HG03378 (cell line): ENCODE measurements at regions not wholly inside any gene's neighbourhood (a gene's known extent, or its start where the extent isn't known, plus 50 kb on each side); places are given as distances from the start of the nearest gene placed in this dataset.

Source experiments
- ATAC-seq: cut with Tn5 transposase; IDR thresholded peaks from one replicate; pipeline ENCODE4 v1.9.1; 2021; ENCODE audit warnings: mild to moderate bottlenecking, moderate library complexity; ENCODE audit not compliant: unreplicated experiment

DNA sequence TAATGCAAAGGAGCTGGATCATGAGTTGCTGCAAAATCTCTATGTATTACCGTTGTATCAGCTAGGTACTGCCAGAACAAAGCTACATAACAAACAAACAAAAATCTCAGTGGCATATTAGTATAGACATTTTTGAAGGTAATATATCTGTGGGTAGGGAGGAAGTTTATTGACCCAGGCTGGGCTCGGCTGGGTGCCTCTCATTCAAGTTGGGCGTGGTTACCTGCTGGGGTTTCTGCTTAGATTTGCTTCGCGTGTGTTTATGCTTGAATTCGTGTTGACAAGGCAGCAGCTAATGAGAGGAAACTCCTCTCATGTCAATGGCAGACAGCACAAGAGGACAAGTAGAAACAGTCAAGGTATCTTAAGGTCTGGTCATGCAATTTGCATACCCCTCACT lies 520.7 kb downstream of the SOX5 start:
- no peak for ATAC-seq

DNA sequence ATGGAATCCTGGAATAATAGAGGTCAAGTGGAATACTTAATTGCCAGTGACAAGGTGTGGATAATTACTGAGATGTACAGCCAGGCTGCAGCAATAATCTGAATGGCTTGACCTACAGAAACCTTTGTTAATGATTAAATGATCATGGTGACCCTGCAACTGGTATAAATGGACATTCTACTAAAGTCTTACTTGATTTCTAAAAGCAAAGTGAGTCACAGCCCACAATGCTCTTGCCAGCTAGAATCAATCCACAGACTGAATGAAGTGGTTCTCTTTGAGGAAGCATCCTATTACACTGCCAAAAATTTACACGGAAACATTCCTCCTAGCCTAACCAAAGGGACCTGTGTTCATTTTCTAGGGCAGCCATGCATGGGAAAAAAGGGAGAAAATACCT lies 518.5 kb downstream of the SOX5 start:
- no peak for ATAC-seq

DNA sequence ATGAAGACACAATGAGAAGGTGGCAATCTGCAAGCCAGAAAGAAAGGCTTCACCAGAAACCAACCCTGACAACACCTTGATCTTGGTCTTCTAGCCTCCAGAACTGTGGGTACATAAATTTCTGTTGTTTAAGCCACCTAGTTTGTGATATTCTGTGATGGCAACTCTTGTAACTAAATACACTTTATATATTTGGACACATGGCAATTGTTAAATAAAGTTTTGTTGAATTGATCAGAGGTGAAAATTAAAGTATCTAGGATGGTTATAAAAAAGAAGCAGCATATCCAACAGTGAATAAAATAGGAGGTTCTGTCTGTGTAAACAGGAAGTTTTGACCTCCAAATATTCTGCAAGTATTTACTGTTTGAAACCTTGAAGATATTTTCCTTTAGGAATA lies 516.3 kb downstream of the SOX5 start:
- no peak for ATAC-seq

DNA sequence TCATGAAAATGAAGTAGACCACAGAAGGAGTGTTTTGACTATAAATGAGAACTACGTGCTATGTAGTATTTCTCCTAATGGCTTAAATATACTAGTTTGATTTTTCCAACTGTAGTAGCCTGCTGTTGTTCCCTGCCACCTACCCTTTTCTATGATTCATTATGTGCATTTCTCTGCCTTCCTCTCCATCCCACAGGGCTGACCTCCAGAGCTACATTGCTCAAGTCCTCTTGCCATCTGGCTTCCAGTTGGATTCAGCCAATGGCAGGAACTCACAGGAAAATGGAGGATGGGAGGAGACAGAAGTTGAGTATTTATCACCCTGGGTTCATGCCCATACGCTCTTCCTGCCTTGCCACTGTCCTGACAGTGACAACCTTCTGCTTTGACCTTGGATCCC lies 515.3 kb downstream of the SOX5 start:
- no peak for ATAC-seq

DNA sequence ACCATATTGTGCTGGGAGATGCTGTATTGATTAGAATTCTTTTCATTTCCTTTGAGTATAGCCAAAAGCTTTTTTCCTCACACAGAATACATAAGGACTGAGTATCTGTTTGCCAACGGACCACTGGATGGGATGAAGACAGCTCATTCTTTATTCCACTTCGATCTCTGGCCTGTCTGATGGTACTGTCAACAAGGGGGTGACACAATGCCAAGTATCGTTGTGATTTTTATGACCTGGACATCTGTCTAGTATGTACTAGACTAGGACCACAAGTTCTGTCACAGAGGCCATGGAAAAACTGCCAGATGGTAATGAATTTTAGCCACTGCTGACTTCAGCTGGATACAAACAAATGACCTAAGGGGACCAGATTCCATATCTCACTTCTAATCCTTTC lies 502.7 kb downstream of the SOX5 start:
- no peak for ATAC-seq

DNA sequence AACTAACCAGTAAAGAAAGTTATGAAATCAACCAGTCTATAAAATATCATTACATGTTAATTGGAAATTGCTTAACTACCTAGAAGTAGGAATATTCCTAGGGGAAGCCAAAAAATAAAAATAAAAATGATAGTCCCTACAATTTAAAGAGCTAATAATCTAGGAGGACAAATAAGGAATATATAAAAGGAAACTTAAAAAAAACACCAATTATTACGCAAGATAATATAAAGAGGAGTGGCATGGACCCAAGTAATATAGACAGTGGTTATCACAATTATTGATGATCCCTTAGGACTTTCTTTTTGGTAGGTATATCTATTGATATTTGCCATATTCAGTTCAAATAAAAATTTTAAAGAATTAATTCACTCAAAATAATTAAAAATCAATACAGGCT lies 498.7 kb downstream of the SOX5 start:
- ATAC-seq, result no peak

DNA sequence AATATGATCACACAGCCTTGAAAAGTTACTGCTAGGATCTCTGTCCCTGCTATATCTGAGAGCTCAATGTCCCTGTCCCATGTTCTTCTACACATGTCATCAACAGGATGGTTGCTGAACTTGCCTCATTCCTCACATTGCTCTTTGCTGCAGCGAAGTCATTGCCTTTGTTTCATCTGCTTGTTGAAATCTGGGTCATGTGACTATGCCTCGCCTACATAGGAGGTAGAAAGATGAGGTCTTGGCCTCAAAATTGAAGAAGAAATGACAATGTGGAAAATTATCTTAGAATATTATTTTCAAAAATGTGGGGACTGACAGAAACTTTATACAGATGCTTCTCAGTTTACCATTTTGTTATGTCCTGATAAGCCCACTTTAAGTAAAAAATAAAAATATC lies 494.2 kb downstream of the SOX5 start:
- ATAC-seq, result no peak

DNA sequence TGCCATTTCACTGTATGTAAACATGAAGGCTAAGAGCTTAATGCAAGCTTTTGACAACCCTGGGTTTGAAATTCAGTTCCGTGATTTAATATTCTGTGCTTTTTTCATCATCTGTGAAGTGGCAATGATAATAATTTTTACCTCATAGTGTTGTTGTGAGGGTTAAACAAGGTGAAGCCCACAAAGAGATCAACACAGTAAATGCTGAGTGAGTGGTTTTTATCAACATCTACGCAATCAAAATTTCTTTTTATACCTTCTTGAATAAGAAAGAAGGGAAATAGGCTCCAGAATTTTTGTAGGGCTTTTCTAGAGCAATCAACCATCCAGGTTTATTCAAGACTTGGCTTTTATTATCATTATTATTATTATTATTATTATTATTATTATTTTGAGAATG lies 490.8 kb downstream of the SOX5 start:
- no peak for ATAC-seq

DNA sequence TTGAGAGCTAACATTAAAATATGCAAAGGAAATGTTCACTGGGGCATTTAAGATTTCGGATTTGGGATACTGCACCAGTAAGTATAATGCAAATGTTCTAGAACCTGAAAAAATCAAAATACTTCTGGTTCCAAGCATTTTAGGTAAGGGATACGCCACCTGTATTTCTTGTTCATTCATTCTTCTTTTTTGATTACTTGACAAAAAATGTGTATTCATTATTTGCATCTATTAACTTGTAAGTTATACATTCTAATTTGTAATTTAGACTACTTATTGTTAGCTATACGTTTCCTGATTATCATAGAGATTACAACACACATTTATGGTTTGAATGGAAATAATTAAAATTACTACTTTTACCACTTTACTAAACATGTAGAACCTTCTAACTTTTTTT lies 486.9 kb downstream of the SOX5 start:
- no peak for ATAC-seq

DNA sequence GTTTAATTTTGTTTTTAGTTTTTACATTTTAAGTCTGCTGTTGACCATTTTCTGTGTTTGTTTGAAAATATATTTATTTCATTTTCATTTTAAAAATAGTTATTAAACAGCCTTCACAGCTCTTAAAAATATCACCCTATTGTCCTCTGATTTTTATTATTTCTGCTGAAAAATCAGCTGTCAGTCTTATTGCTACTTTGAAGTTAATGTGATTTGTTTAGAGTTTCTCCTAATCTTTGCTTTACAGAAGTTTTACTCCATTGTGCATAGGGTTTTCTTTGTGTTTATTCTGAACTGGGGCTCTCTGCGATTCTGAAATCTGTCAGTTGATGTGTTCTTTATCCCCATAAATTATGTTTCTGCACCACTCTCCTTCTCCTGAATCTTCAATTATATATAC lies 486.3 kb downstream of the SOX5 start:
- no peak for ATAC-seq

DNA sequence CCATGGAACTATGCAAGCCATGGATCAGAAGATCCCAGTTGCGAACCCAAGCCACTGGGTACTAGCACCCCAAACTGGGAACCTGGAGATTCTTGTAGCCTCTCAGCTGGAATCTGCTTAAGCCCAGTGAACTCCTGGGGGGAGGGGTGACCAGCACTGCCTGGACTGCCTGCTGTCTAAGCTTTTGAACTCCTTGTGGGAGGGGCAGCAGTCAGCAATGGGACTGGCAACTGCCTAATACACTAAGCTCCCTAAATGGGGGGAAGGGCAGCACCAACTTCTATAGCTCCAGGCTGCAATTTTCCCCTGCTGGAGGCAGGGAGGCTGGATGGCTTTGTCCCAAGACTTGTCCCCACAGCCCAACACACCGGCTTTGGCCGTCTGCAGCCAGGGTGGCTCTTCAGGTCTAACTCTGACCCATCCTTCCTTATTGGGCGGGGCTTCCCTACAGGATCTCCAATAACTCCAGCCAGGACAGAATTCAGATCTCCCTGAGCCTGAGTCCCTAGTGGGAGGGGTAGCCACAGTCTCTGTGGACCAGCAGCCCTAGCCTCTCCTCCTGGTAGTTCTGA lies 485.1 kb downstream of the SOX5 start:
- no peak for ATAC-seq

DNA sequence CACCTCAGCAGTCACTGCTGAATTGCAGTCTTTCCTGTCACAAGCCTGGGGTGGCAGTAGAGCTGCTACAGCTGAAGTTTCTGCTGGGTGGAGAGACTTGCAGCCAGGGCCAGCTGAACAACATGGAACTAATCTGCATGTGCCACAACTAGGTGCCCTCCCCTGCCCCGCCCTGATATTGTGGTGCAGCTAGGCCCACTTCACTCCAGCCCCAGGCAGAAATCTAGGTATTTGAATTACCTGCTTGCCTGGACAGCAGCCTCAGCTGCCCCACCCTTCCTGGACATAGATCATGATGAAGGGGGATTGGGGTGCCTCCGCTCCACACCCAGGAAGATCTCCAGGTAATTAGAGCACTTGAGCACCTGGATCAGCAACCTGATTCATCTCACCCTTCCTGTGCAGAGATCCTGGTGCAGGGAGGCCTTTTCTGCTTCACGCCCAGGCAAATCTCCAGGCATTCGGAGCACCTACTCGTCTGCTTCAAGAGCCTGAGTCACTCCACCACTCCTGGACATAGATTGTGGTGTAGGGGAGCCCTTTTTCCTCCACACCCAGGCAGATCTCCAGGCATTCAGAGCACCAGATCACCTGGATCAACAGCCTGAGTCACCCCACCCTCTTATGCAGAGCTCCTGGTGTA lies 477.0 kb downstream of the SOX5 start:
- no peak for ATAC-seq

DNA sequence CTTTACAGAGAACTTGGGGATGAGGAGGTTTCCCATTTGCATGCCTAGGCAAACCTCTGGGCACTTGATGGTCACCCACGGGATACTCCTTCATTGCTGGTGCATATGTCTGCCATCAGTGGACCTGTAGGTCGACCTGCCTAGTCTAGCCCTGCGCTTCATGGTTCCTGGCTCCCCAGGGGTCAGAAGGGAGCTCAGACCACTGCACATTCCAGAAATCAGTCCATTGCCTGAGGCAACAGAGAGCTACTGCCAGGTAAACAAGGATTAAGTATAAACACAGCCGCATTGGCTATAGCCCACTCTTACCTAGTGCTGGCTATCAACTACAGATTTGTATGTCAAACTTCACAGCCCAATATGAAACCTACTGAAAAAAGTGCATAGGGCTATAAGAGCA lies 476.4 kb downstream of the SOX5 start:
- ATAC-seq, result no peak

DNA sequence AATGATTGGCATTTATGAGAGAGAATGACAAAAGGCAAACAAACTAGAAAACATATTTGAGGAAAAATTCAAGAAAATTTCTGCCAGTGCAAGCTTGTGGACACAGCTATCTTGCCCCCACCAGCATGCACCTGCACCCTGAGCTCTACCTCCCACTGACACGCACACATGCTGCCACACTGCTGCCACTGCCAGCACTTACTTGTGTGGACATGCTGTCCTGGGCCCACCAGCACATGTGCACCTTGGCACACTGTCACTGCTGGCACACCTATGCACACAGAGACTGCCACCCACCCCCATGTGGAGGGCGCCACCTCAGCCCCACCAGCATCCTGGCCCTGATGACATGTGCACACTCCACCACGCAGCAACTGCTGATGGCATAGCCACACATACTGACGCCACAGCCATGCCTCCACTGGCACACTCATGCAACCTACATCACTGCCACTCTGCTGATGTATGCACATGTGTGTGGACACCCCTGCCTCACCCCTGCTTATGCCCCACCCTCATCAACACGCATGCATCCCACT lies 475.0 kb downstream of the SOX5 start:
- ATAC-seq, result no peak
